IMR-90 (cell line): ENCODE measurements at regions not wholly inside any gene's neighbourhood (a gene's known extent, or its start where the extent isn't known, plus 50 kb on each side); places are given as distances from the start of the nearest gene placed in this dataset.
A peak's percentile ranks its signal among the peaks of the same experiment; 100 is the strongest.

Experiments used
- ATAC-seq: fragments of 200-7000 bp; cut with Tn5 transposase; 2 replicates; pipeline ENCODE4 v1.9.1; 2020; ENCODE audit warnings: low read depth, mild to moderate bottlenecking, moderate library complexity
- BruUV-seq: library from RNA; stranded (reverse); fragments of 400-500 nt; replicated peaks from 2 replicates; lab custom pipeline; 2021; lab: Mats Ljungman, UMichigan
- CTCF ChIA-PET: fragments of 300-600 bp; formaldehyde crosslinking; extraction: SDS; loops from one replicate; lab custom pipeline; 2021; ENCODE audit warnings: antibody characterized with exemption; lab: Yijun Ruan, JAX
- POLR2A ChIA-PET: fragments of 300-600 bp; sonication (Branson Sonifier 250); formaldehyde crosslinking; loops from one replicate; lab custom pipeline; 2022; ENCODE audit warnings: antibody characterized with exemption; ENCODE audit not compliant: unreplicated experiment; lab: Charles Lee
- DNase-seq: peaks from one replicate; pipeline ENCODE4 v3.0.0; 2013
- H2AFZ ChIP-seq: replicated peaks from 2 replicates; pipeline ENCODE3; 2013; ENCODE audit warnings: low read length, mild to moderate bottlenecking; ENCODE audit not compliant: poor library complexity
- H2AK5ac ChIP-seq: 2 replicates; pipeline ENCODE4 v1.6.1; 2013; ENCODE audit warnings: low read depth, low read length, inconsistent platforms
- H2AK9ac ChIP-seq: replicated peaks from 2 replicates; pipeline ENCODE3; 2013; ENCODE audit warnings: mild to moderate bottlenecking, low read depth, low read length, moderate library complexity; ENCODE audit not compliant: poor library complexity
- H2BK120ac ChIP-seq: 2 replicates; pipeline ENCODE4 v1.6.1; 2013; ENCODE audit warnings: low read depth, low read length, inconsistent platforms
- H2BK15ac ChIP-seq: 3 replicates; pipeline ENCODE4 v1.6.1; 2013; ENCODE audit warnings: low read depth, low read length, inconsistent platforms
- H2BK20ac ChIP-seq: 2 replicates; pipeline ENCODE4 v1.6.1; 2013; ENCODE audit warnings: low read depth, mild to moderate bottlenecking, inconsistent platforms, low read length, moderate library complexity
- H2BK5ac ChIP-seq: 2 replicates; pipeline ENCODE4 v1.6.1; 2013; ENCODE audit warnings: mild to moderate bottlenecking, low read depth, low read length, inconsistent platforms; ENCODE audit not compliant: poor library complexity, severe bottlenecking
- H3K14ac ChIP-seq: replicated peaks from 2 replicates; pipeline ENCODE4 v1.6.1; 2013; ENCODE audit warnings: low read depth, low read length, inconsistent platforms
- H3K18ac ChIP-seq: 2 replicates; pipeline ENCODE4 v1.6.1; 2013; ENCODE audit warnings: low read depth, low read length, control low read depth
- H3K23ac ChIP-seq: 2 replicates; pipeline ENCODE4 v1.6.1; 2013; ENCODE audit warnings: low read depth, low read length, inconsistent platforms
- H3K27ac ChIP-seq: 2 replicates; pipeline ENCODE4 v1.5.1; 2013; ENCODE audit warnings: mild to moderate bottlenecking, control low read depth, low read length; ENCODE audit not compliant: insufficient read depth
- H3K27me3 ChIP-seq: 2 replicates; pipeline ENCODE4 v1.6.1; 2013; ENCODE audit warnings: low read length; ENCODE audit not compliant: control insufficient read depth, insufficient read depth
- H3K36me3 ChIP-seq: 2 replicates; pipeline ENCODE4 v1.6.1; 2013; ENCODE audit warnings: low read length, mixed read lengths; ENCODE audit not compliant: control insufficient read depth, insufficient read depth
- H3K4ac ChIP-seq: 2 replicates; pipeline ENCODE4 v1.6.1; 2013; ENCODE audit warnings: low read depth, low read length, inconsistent platforms
- H3K4me1 ChIP-seq: 2 replicates; pipeline ENCODE4 v1.6.1; 2013; ENCODE audit warnings: low read length, mixed read lengths; ENCODE audit not compliant: control insufficient read depth, insufficient read depth
- H3K4me2 ChIP-seq: 2 replicates; pipeline ENCODE4 v1.6.1; 2013; ENCODE audit warnings: low read depth, mild to moderate bottlenecking, control low read depth, low read length, moderate library complexity
- H3K4me3 ChIP-seq: 2 replicates; pipeline ENCODE4 v1.5.1; 2013; ENCODE audit warnings: low read depth, mild to moderate bottlenecking, control low read depth, low read length, moderate library complexity; ENCODE audit not compliant: insufficient read depth
- H3K56ac ChIP-seq: 2 replicates; pipeline ENCODE4 v1.6.1; 2013; ENCODE audit warnings: low read length, inconsistent platforms; ENCODE audit not compliant: insufficient read depth; ENCODE audit errors: extremely low read depth
- H3K79me1 ChIP-seq, 2 experiments: 2 replicates each; pipeline ENCODE4 v1.6.1; 2013; ENCODE audit warnings: low read length in 2 of 2, inconsistent platforms in 1 of 2, low read depth in 1 of 2
- H3K9ac ChIP-seq: 2 replicates; pipeline ENCODE4 v1.6.1; 2013; ENCODE audit warnings: low read depth, low read length, control low read depth
- H3K9me1 ChIP-seq: 2 replicates; pipeline ENCODE4 v1.6.1; 2013; ENCODE audit warnings: low read length, inconsistent platforms; ENCODE audit not compliant: insufficient read depth
- H3K9me3 ChIP-seq: 2 replicates; pipeline ENCODE4 v1.6.1; 2013; ENCODE audit warnings: low read length; ENCODE audit not compliant: control insufficient read depth, insufficient read depth
- H4K20me1 ChIP-seq: 2 replicates; pipeline ENCODE4 v1.6.1; 2013; ENCODE audit warnings: low read length, inconsistent platforms; ENCODE audit not compliant: insufficient read depth
- H4K5ac ChIP-seq: 2 replicates; pipeline ENCODE4 v1.6.1; 2013; ENCODE audit warnings: mild to moderate bottlenecking, low read depth, low read length, control low read depth
- H4K8ac ChIP-seq, 2 experiments: 2 replicates each; pipeline ENCODE4 v1.6.1; 2013; ENCODE audit warnings: low read depth in 2 of 2, low read length in 2 of 2, control low read depth in 1 of 2, inconsistent platforms in 1 of 2
- H4K91ac ChIP-seq: 2 replicates; pipeline ENCODE4 v1.6.1; 2013; ENCODE audit warnings: low read depth, low read length, inconsistent platforms; ENCODE audit not compliant: insufficient read depth
- MAFK ChIP-seq: IDR thresholded peaks from 2 replicates; pipeline ENCODE4 v1.6.1; 2012; ENCODE audit warnings: low read depth, low read length, improper control_type of control experiment
- NFE2L2 ChIP-seq: fragments of 150-350 bp; IDR thresholded peaks from 2 replicates; pipeline ENCODE4 v1.6.1; 2016; ENCODE audit warnings: low read depth, mild to moderate bottlenecking, low read length
- RCOR1 ChIP-seq: IDR thresholded peaks from 2 replicates; pipeline ENCODE4 v1.6.1; 2012; ENCODE audit warnings: mild to moderate bottlenecking, low read length, improper control_type of control experiment; ENCODE audit not compliant: insufficient replicate concordance
- WGBS, 2 experiments: methylation state at CpG; one replicate each; pipeline versions ENCODE4 v1.1.5 to v1.1.7; 2013; ENCODE audit warnings: missing lambda C conversion rate in 2 of 2; ENCODE audit not compliant: insufficient read length in 1 of 2; ENCODE audit errors: extremely low coverage in 2 of 2; 5-methylcytosine and 5-hydroxymethylcytosine counted together
- dilution Hi-C: fragments of 300-500 bp; cut with HindIII; formaldehyde crosslinking; loops from one replicate; pipeline ENCODE4 v1.14.3; 2018; ENCODE audit warnings: low sequenced_read_pairs; ENCODE audit not compliant: unreplicated experiment
- in situ Hi-C: fragments of 300-500 bp; cut with MboI; formaldehyde crosslinking; loops from 3 replicates; pipeline ENCODE4 v1.14.3; 2019; ENCODE audit warnings: low sequenced_read_pairs, inconsistent platforms, mixed read lengths
- intact Hi-C: fragments of 100-400 bp; cut with micrococcal nuclease; formaldehyde crosslinking; loops from 2 replicates; pipeline ENCODE4 v1.10.0; 2022

DNA sequence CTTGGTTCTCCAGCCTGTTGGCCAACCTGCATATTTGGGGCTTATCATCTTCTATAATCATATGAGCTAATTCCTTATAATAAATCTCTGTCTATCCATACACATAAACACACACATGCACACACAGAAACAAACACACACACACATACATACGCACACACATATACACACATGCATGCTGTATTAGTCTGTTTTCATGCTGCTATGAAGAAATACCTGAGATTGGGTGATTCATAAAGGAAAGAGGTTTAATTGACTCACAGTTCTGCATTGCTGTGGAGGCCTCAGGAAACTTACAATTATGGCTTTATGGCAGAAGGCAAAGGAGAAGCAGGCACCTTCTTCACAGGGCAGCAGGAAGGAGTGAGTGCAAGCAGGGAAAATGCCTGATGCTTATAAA lies 707.4 kb upstream of the CDH2 start:
- Histone ChIP-seq H3K27ac (no peak overlapping the region), H2BK15ac (no peak overlapping the region), H3K36me3 (no peaks in the 10 kb centered on the region), H2BK20ac (no peak overlapping the region), H2AK9ac (no peak overlapping the region), H3K23ac (no peak overlapping the region), H4K8ac (no peak overlapping the region), H3K14ac (no peak overlapping the region), H3K27me3 (no peaks in the 10 kb centered on the region), H3K4me2 (no peak overlapping the region), H3K4me3 (no peak overlapping the region), H2AFZ (no peak overlapping the region), H2BK120ac (no peak overlapping the region), H3K18ac (no peak overlapping the region), H2AK5ac (no peak overlapping the region), H3K9ac (no peak overlapping the region), H4K91ac (no peak overlapping the region), H4K5ac (no peak overlapping the region), H3K4ac (no peak overlapping the region), H3K4me1 (no peaks in the 10 kb centered on the region), H4K20me1 (no peaks in the 10 kb centered on the region), H3K79me1 (no peaks in the 10 kb centered on the region), H3K9me1 (no peaks in the 10 kb centered on the region), H2BK5ac (no peak overlapping the region), H3K56ac (no peak overlapping the region), H3K9me3 (no peaks in the 10 kb centered on the region)
- DNase-seq (peak; percentile 2), ATAC-seq (no peak)
- BruUV-seq = no TSS peak
- TF ChIP-seq MAFK = no peak
- TF ChIP-seq NFE2L2 = no peak
- TF ChIP-seq RCOR1 = no peak
- CTCF ChIA-PET = no interaction called here
- no CpG with 5 or more reads among the region's 1 CpG for WGBS, 2 experiments
- POLR2A ChIA-PET = no interaction called here
- in situ Hi-C loops (no loop called here), intact Hi-C loops (no loop called here), dilution Hi-C loops (no loop called here)
